GM12874 (cell line): ENCODE measurements at regions not wholly inside any gene's neighbourhood (a gene's known extent, or its start where the extent isn't known, plus 50 kb on each side); places are given as distances from the start of the nearest gene placed in this dataset.

Experiments
- CTCF ChIP-seq: IDR thresholded peaks from 2 replicates; pipeline ENCODE4 v1.5.1; 2011; ENCODE audit warnings: low read depth, mild to moderate bottlenecking, control low read depth, low read length, moderate library complexity; ENCODE audit not compliant: insufficient read depth

- no peak for TF ChIP-seq CTCF
These were observed 90.6 kb downstream of the POLR2M start for GRCh38 chr15:57797110-57797509.

- no peak for TF ChIP-seq CTCF
These were observed 91.2 kb downstream of the POLR2M start for GRCh38 chr15:57797568-57798267.

- TF ChIP-seq CTCF: no peak
These were observed 99.5 kb downstream of the POLR2M start for GRCh38 chr15:57806003-57806402.

GRCh38 chr15:57816599-57816998 is 110.1 kb downstream of the POLR2M start:
- no peak for TF ChIP-seq CTCF

- TF ChIP-seq CTCF: no peak
These were observed 113.1 kb downstream of the POLR2M start for GRCh38 chr15:57819646-57820045.

- TF ChIP-seq CTCF: no peak
These were observed 113.6 kb downstream of the POLR2M start for GRCh38 chr15:57820119-57820518.

GRCh38 chr15:57821826-57822225 is 115.3 kb downstream of the POLR2M start:
- TF ChIP-seq CTCF: no peak

- no peak for TF ChIP-seq CTCF
These were observed 116.9 kb downstream of the POLR2M start for GRCh38 chr15:57823325-57823882.
